ENCODE measurements at regions not wholly inside any gene's neighbourhood (a gene's known extent, or its start where the extent isn't known, plus 50 kb on each side); places are given as distances from the start of the nearest gene placed in this dataset.
A peak's percentile ranks its signal among the peaks of the same experiment; 100 is the strongest.

DNA sequence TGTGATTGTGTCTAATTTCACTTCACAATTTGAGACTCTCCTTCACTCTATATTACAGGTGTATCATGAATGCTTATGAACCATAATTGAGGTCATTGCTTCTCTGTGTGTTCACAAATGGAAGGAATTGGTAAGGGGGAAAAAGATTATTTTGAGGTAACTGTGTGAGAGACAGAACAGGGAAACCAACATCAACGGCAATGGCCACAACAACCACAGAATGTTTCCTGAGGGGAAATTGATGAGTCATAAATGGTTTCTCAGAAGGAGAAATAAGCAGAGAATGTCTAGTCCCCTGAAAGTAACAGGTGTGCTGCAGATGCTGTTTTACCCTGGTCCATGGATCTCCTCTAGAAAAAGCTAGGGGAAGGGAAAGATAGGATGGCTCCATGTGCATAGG is 361.2 kb upstream of the GALNT5 start:
- Histone ChIP-seq H3K27me3 (ENCODE audit: control insufficient read depth, insufficient read depth, low read length) (no peaks in the 10 kb centered on the region), H3K4me3 (ENCODE audit: low read depth, low read length) (no peak overlapping the region), H3K36me3 (ENCODE audit: control insufficient read depth, insufficient read depth, low read length) (no peaks in the 10 kb centered on the region)
- DNase-seq (ENCODE audit: low read depth) (peak; percentile 68), FAIRE-seq (peak; percentile 60)
- TF ChIP-seq, protein P1, sequence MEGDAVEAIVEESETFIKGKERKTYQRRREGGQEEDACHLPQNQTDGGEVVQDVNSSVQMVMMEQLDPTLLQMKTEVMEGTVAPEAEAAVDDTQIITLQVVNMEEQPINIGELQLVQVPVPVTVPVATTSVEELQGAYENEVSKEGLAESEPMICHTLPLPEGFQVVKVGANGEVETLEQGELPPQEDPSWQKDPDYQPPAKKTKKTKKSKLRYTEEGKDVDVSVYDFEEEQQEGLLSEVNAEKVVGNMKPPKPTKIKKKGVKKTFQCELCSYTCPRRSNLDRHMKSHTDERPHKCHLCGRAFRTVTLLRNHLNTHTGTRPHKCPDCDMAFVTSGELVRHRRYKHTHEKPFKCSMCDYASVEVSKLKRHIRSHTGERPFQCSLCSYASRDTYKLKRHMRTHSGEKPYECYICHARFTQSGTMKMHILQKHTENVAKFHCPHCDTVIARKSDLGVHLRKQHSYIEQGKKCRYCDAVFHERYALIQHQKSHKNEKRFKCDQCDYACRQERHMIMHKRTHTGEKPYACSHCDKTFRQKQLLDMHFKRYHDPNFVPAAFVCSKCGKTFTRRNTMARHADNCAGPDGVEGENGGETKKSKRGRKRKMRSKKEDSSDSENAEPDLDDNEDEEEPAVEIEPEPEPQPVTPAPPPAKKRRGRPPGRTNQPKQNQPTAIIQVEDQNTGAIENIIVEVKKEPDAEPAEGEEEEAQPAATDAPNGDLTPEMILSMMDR (IDR thresholded peaks at IDR 0.05; ENCODE audit: insufficient read depth, low read length, severe bottlenecking): no peak

DNA sequence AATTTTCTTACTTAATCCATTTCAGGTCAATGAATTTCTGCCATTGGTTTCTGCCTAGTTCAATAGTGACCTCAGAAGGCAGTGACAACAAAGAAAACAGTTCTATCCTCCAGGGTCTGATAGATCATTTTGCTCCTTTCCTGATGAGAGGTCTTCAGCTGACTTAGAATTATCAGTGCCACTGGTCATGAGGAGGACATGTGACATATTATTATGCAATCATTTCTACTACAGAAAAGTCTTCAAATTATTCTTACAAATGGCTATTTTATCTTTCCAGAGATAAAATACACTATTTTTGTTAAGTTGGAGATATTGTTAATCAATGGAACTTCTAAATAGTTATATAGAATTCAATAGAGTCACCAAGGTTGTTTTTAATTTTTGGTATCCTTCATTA is 360.0 kb upstream of the GALNT5 start:
- TF ChIP-seq, protein P1 (IDR thresholded peaks at IDR 0.05; ENCODE audit: insufficient read depth, low read length, severe bottlenecking): no peak
- Histone ChIP-seq H3K36me3 (ENCODE audit: control insufficient read depth, insufficient read depth, low read length) (no peaks in the 10 kb centered on the region), H3K4me3 (ENCODE audit: low read depth, low read length) (no peak overlapping the region), H3K27me3 (ENCODE audit: control insufficient read depth, insufficient read depth, low read length) (no peaks in the 10 kb centered on the region)
- no peak for DNase-seq (ENCODE audit: low read depth)
- no peak for FAIRE-seq

DNA sequence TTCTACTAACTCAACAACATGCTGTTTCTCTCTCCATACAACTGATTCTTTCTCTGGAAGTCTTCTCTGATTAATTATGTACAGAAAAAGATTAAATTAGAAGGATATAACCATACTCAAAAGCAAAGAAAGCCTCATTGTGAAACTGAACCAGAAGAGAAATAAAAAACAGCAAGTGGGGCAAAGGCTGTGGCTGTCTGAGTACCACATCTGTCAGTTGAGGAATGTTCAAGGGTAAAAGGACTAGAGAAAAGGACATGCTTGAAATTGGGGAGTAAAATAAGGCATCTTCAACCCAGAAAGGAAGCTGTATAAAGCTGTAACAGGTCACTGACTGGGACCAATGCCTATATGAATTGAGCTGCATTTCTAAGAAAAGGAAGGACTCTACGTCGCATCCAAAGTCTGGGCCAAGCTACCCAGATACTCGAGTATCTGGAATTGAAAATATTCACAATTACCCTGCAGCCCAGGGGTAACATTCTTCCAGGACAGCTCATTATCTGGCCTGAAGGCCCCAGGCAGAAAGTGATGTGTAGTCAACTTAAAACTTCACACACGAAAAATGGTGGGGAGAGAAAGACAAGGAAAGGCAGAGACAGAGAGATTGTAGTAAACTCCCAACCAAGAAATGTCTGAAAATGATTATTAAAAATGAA is 356.0 kb upstream of the GALNT5 start:
- TF ChIP-seq, protein P1 (IDR thresholded peaks at IDR 0.05; ENCODE audit: insufficient read depth, low read length, severe bottlenecking): no peak
- no peak for DNase-seq (ENCODE audit: low read depth)
- no peaks in the 10 kb centered on the region for H3K27me3 ChIP-seq (ENCODE audit: control insufficient read depth, insufficient read depth, low read length)
- FAIRE-seq: no peak
- no peaks in the 10 kb centered on the region for H3K36me3 ChIP-seq (ENCODE audit: control insufficient read depth, insufficient read depth, low read length)
- H3K4me3 ChIP-seq (ENCODE audit: low read depth, low read length): no peak overlapping the region

DNA sequence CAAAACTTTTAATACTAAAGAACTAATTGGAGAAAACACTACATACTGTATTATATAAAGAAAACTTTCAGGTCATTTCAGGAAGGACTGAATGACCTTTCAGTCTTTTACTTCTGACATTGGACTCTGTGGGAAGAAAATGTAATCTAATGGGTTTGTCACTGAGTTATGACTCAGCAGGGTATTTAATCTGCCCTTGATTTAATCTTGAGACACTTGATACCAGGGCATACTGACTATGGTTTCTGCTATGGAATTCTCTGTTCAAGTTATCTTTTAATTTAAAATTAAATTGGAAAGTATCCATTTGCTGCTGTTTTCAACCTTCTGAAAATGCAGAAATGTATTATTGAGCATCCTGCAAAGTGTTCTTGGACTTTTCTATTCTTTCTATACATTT is 354.2 kb upstream of the GALNT5 start:
- TF ChIP-seq, protein P1 (IDR thresholded peaks at IDR 0.05; ENCODE audit: insufficient read depth, low read length, severe bottlenecking): no peak
- no peak for DNase-seq (ENCODE audit: low read depth)
- Histone ChIP-seq H3K4me3 (ENCODE audit: low read depth, low read length) (no peak overlapping the region), H3K36me3 (ENCODE audit: control insufficient read depth, insufficient read depth, low read length) (no peaks in the 10 kb centered on the region), H3K27me3 (ENCODE audit: control insufficient read depth, insufficient read depth, low read length) (no peaks in the 10 kb centered on the region)
- no peak for FAIRE-seq

DNA sequence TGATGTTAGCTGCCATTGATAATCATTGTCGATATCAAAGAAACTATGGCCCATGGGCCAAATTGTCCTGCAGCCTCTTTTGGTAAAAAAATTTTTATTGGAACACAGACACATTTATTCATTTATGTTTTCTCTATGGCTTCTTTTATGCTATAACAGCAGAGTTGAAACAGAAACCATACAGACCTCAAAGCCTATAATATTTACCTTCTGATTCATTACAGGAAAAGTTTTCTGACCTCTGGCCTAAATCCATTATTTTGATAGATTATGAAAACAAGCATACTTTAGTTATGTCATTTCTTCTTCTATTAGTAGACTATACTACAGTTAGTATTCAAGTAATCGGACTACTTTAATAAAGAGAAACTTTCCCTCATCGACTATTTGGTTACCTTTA is 349.7 kb upstream of the GALNT5 start:
- DNase-seq (ENCODE audit: low read depth): peak; percentile 76
- TF ChIP-seq, protein P1 (IDR thresholded peaks at IDR 0.05; ENCODE audit: insufficient read depth, low read length, severe bottlenecking): no peak
- no peak for FAIRE-seq
- H3K36me3 ChIP-seq (ENCODE audit: control insufficient read depth, insufficient read depth, low read length): no peaks in the 10 kb centered on the region
- H3K4me3 ChIP-seq (ENCODE audit: low read depth, low read length): no peak overlapping the region
- no peaks in the 10 kb centered on the region for H3K27me3 ChIP-seq (ENCODE audit: control insufficient read depth, insufficient read depth, low read length)

DNA sequence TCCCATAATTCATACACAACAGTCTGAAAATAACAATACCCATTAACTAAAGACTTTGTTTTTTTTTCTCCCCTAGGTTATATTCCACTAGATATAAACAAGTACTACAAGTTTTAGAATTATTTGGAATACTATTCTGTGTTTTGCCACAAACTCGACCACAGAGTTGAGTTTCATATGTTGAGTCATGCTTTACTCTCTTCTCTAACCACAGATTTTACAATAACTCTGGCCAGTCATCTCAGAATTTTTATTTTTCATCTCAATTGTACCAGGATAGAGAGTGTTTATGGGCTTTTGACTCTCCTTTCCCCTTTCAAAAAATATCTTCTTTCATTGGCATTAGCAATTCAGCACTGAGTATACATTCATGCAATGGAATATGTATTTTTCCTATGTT is 348.7 kb upstream of the GALNT5 start:
- Histone ChIP-seq H3K36me3 (ENCODE audit: control insufficient read depth, insufficient read depth, low read length) (no peaks in the 10 kb centered on the region), H3K4me3 (ENCODE audit: low read depth, low read length) (no peak overlapping the region), H3K27me3 (ENCODE audit: control insufficient read depth, insufficient read depth, low read length) (no peaks in the 10 kb centered on the region)
- DNase-seq (ENCODE audit: low read depth): peak; percentile 85
- TF ChIP-seq, protein P1 (IDR thresholded peaks at IDR 0.05; ENCODE audit: insufficient read depth, low read length, severe bottlenecking): no peak
- FAIRE-seq: no peak
